Tibial artery (tissue), 4 donors: ENCODE measurements at regions not wholly inside any gene's neighbourhood (a gene's known extent, or its start where the extent isn't known, plus 50 kb on each side); places are given as distances from the start of the nearest gene placed in this dataset.

Source experiments
- DNase-seq, 2 donors: peaks; one replicate each; pipeline ENCODE4 v3.0.0-alpha.2; 2019
- H3K27ac ChIP-seq, 2 donors: fragments of 200-600 bp; sonication (generic) in 1 of 2; 1 replicate in 1 of 2; 2 replicates in 1 of 2; pipeline ENCODE4 v1.5.1; 2018 to 2019; ENCODE audit warnings: mild to moderate bottlenecking in 1 of 2
- H3K27me3 ChIP-seq, 2 donors: fragments of 200-600 bp; sonication (generic) in 1 of 2; one replicate each; pipeline versions ENCODE4 v1.5.1 to v1.6.0; 2016 to 2019
- H3K36me3 ChIP-seq, 3 donors: fragments of 200-600 bp; sonication (generic) in 2 of 3; one replicate each; pipeline ENCODE4 v1.5.1; 2016 to 2019; ENCODE audit warnings: mild to moderate bottlenecking in 2 of 3
- H3K4me1 ChIP-seq, 4 donors: fragments of 200-600 bp; sonication (generic) in 2 of 4; 1 replicate in 3 of 4; 2 replicates in 1 of 4; pipeline ENCODE4 v1.5.1; 2016 to 2019
- H3K4me3 ChIP-seq, 2 donors: fragments of 200-600 bp; sonication (generic) in 1 of 2; 1 replicate in 1 of 2; 2 replicates in 1 of 2; pipeline ENCODE4 v1.5.1; 2018 to 2019; ENCODE audit warnings: mild to moderate bottlenecking in 2 of 2
- H3K9me3 ChIP-seq, 3 donors: fragments of 200-600 bp; sonication (generic) in 1 of 3; one replicate each; pipeline ENCODE4 v1.5.1; 2016 to 2019
- CTCF ChIP-seq, 2 experiments: fragments of 200-600 bp in 1 of 2; fragments of 450-650 bp in 1 of 2; IDR thresholded peaks; one replicate each; pipeline ENCODE4 v1.5.1; 2017 to 2019; ENCODE audit warnings: antibody characterized with exemption in 2 of 2, mild to moderate bottlenecking in 1 of 2, moderate library complexity in 1 of 2
- intact Hi-C: fragments of 100-400 bp; cut with DNase I; formaldehyde crosslinking; loops from one replicate; pipeline ENCODE4 v1.15.0; 2023; ENCODE audit warnings: low total_unique reads

GRCh38 chr2:236464140-236464539 is 105.5 kb upstream of the ACKR3 start:
- TF ChIP-seq CTCF (IDR thresholded peaks at IDR 0.05), result no peak
- Histone ChIP-seq H3K27me3 (peaks cover 0 to 2% of the 10 kb centered on the region in 2 donors), H3K36me3 (peaks cover 0 to 7% (median 0%) of the 10 kb centered on the region in 3 donors), H3K9me3 (peaks cover 0 to 13% (median 9%) of the 10 kb centered on the region in 3 donors), H3K27ac (no peak overlapping the region), H3K4me1 (no peaks in the 10 kb centered on the region), H3K4me3 (no peak overlapping the region)
- DNase-seq, result no peak
- intact Hi-C loops, result no loop called here

GRCh38 chr2:236472720-236473495 is 96.7 kb upstream of the ACKR3 start:
- Histone ChIP-seq H3K27me3 (peaks cover 0 to 4% of the 10 kb centered on the region in 2 donors), H3K9me3 (no peaks in the 10 kb centered on the region), H3K36me3 (no peaks in the 10 kb centered on the region), H3K27ac (no peak overlapping the region), H3K4me3 (no peak overlapping the region), H3K4me1 (no peaks in the 10 kb centered on the region)
- intact Hi-C loops, result no loop called here
- no peak for DNase-seq
- TF ChIP-seq CTCF (IDR thresholded peaks at IDR 0.05), result no peak

GRCh38 chr2:236473691-236474090 is 95.9 kb upstream of the ACKR3 start:
- Histone ChIP-seq H3K9me3 (no peaks in the 10 kb centered on the region), H3K27ac (no peak overlapping the region), H3K4me1 (no peaks in the 10 kb centered on the region), H3K27me3 (peaks cover 0 to 4% of the 10 kb centered on the region in 2 donors), H3K4me3 (no peak overlapping the region), H3K36me3 (no peaks in the 10 kb centered on the region)
- no peak for DNase-seq
- TF ChIP-seq CTCF (IDR thresholded peaks at IDR 0.05), result no peak
- intact Hi-C loops, result no loop called here

- no peak overlapping the region for H3K27ac ChIP-seq
- no peak overlapping the region for H3K4me3 ChIP-seq
- no peaks in the 10 kb centered on the region for H3K27me3 ChIP-seq
- H3K4me1 ChIP-seq, result no peaks in the 10 kb centered on the region
- intact Hi-C loops, result no loop called here
- H3K36me3 ChIP-seq, result peaks cover 0 to 5% (median 0%) of the 10 kb centered on the region in 3 donors
- no peak for TF ChIP-seq CTCF (IDR thresholded peaks at IDR 0.05)
- no peak for DNase-seq
- H3K9me3 ChIP-seq, result peaks cover 0 to 26% (median 9%) of the 10 kb centered on the region in 3 donors
Observed at GRCh38 chr2:236479814-236480213, 89.8 kb upstream of the ACKR3 start.

GRCh38 chr2:236483102-236483501 is 86.5 kb upstream of the ACKR3 start:
- Histone ChIP-seq H3K27ac (no peak overlapping the region), H3K36me3 (peaks cover 0 to 6% (median 5%) of the 10 kb centered on the region in 3 donors), H3K4me3 (no peak overlapping the region), H3K4me1 (no peaks in the 10 kb centered on the region), H3K9me3 (peaks cover 0 to 26% (median 9%) of the 10 kb centered on the region in 3 donors), H3K27me3 (no peaks in the 10 kb centered on the region)
- intact Hi-C loops, result no loop called here
- no peak for DNase-seq
- no peak for TF ChIP-seq CTCF (IDR thresholded peaks at IDR 0.05)
